Ovary (tissue), 7 donors: ENCODE measurements at regions not wholly inside any gene's neighbourhood (a gene's known extent, or its start where the extent isn't known, plus 50 kb on each side); places are given as distances from the start of the nearest gene placed in this dataset.

ENCODE experiments used
- DNase-seq, 5 donors: peaks; one replicate each; pipeline ENCODE4 v3.0.0-alpha.2; 2019 to 2020
- H3K27ac ChIP-seq, 2 donors: fragments of 200-600 bp; one replicate each; pipeline versions ENCODE4 v1.5.1 to v1.8.0; 2019 to 2022
- H3K27me3 ChIP-seq: fragments of 200-600 bp; one replicate; pipeline ENCODE4 v1.8.0; 2022
- H3K36me3 ChIP-seq: fragments of 200-600 bp; sonication (generic); one replicate; pipeline ENCODE4 v1.5.1; 2019
- H3K4me1 ChIP-seq: one replicate; pipeline ENCODE4 v1.8.1; 2013; ENCODE audit warnings: mild to moderate bottlenecking, moderate library complexity; ENCODE audit not compliant: insufficient read depth
- H3K4me3 ChIP-seq: fragments of 200-600 bp; sonication (generic); one replicate; pipeline ENCODE4 v1.5.1; 2017
- H3K9me3 ChIP-seq, 2 donors: fragments of 200-600 bp in 1 of 2; sonication (generic) in 1 of 2; one replicate each; pipeline versions ENCODE4 v1.5.1 to v1.8.1; 2013 to 2019; ENCODE audit warnings: mild to moderate bottlenecking in 1 of 2, moderate library complexity in 1 of 2
- CTCF ChIP-seq, 3 donors: fragments of 450-650 bp in 2 of 3; fragments of 200-600 bp in 1 of 3; IDR thresholded peaks; one replicate each; pipeline versions ENCODE4 v1.5.1 to v1.8.0; 2016 to 2022; ENCODE audit warnings: antibody characterized with exemption in 3 of 3, mild to moderate bottlenecking in 1 of 3
- EP300 ChIP-seq: sonication (generic); formaldehyde crosslinking; IDR thresholded peaks from one replicate; pipeline ENCODE4 v1.6.1; 2017; ENCODE audit warnings: antibody characterized with exemption
- POLR2A ChIP-seq: fragments of 450-650 bp; IDR thresholded peaks from one replicate; pipeline ENCODE4 v1.6.1; 2017; ENCODE audit warnings: antibody characterized with exemption, mild to moderate bottlenecking, moderate library complexity
- WGBS, 3 donors: extraction: QIAGEN DNeasy Blood & Tissue Kit in 1 of 3; methylation state at CpG; one replicate each; pipeline versions ENCODE4 v1.1.5 to v1.1.7; 2013 to 2017; 5-methylcytosine and 5-hydroxymethylcytosine counted together
- intact Hi-C, 4 donors: fragments of 100-400 bp; cut with DNase I; formaldehyde crosslinking; loops; one replicate each; pipeline versions ENCODE4 v1.11.0 to v1.15.1; 2022 to 2023
- donor health status: DM: no; HTN: no; CAD: no; lungs with moderate emphysema.
- donor health status: DM: no; HTN: no; CAD: no.
- donor health status: Bipolar disorder and iron deficiency.
- donor health status: DM: no; HTN: no; CAD: no.
- donor health status: DM: yes; HTN: yes; CAD: no.

- no peaks in the 10 kb centered on the region for H3K27me3 ChIP-seq
- H3K4me1 ChIP-seq, result peaks cover 4% of the 10 kb centered on the region
- no peaks in the 10 kb centered on the region for H3K36me3 ChIP-seq
- no peak overlapping the region for H3K27ac ChIP-seq
- H3K4me3 ChIP-seq, result no peak overlapping the region
- intact Hi-C loops, result no loop called here
- WGBS, 3 donors, result 84 to 91% (median 85%) methylated on average over 2 of the region's 2 CpGs
- no peak for DNase-seq
- no peak for TF ChIP-seq POLR2A
- no peak for TF ChIP-seq EP300
- no peak for TF ChIP-seq CTCF (IDR thresholded peaks at IDR 0.05)
- H3K9me3 ChIP-seq, result no peaks in the 10 kb centered on the region
These were observed 904.0 kb downstream of the TBL1XR1 start for GRCh38 chr3:176293276-176293675.

DNA sequence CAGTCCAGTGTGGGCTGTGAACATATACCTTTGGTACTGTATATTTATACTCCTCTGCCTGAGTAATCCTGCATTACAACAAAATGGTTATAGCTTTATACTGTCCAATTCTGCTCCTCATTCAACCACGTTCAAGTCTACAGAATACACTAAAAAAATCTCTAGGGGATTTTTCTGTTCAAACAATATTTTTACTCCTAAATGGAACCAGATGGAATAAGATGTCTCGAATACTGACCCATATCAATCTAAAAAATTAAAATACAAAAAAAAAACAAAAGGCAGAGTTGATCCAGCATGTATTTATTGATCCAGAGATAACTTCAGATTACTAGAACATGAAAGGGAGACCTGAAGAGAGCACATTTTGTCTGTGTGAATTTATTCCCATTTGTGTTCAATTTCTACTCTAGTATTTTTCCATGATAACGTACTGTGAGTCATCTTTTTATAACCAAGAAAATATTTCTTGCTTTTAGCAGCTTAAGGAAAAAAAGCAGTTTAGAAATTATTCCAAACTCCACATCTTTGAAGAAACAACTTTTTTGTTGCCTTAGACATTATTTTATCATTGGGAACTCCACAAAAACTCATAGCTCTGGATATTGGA lies 910.7 kb downstream of the TBL1XR1 start:
- DNase-seq, result no peak
- intact Hi-C loops, result no loop called here
- Histone ChIP-seq H3K36me3 (no peaks in the 10 kb centered on the region), H3K27me3 (no peaks in the 10 kb centered on the region), H3K27ac (no peak overlapping the region), H3K4me1 (no peaks in the 10 kb centered on the region), H3K4me3 (no peak overlapping the region), H3K9me3 (no peaks in the 10 kb centered on the region)
- TF ChIP-seq EP300, result no peak
- no peak for TF ChIP-seq POLR2A
- TF ChIP-seq CTCF (IDR thresholded peaks at IDR 0.05), result no peak
- WGBS, 3 donors, result 18 to 20% (median 20%) methylated on average over 3 of the region's 3 CpGs

DNA sequence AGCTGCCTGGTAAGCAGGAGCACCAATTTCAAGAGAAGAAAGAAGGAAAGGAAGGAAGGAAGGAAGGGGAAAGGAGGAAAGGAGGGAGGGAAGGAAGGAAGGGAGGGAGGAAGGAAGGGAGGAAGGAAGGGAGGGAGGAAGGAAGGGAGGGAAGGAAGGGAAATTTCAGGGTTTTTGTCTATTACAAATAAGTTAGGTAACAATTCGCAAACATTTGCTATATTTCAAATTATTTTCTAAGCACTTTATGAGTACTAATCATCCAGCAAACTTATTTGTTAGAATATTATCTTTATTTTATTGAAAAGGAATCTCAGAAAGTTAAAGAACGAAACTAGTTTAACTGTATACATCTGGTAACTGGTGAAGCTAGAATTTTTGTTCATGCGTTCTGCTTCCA lies 921.7 kb downstream of the TBL1XR1 start:
- WGBS, 3 donors, result 44 to 77% (median 74%) methylated on average over 3 of the region's 3 CpGs
- no peak overlapping the region for H3K27ac ChIP-seq
- H3K9me3 ChIP-seq, result no peaks in the 10 kb centered on the region
- TF ChIP-seq EP300 (no peak), CTCF (IDR thresholded peaks at IDR 0.05) (no peak), POLR2A (no peak)
- intact Hi-C loops, result no loop called here
- no peak overlapping the region for H3K4me3 ChIP-seq
- H3K4me1 ChIP-seq, result no peaks in the 10 kb centered on the region
- no peaks in the 10 kb centered on the region for H3K27me3 ChIP-seq
- DNase-seq, result no peak
- no peaks in the 10 kb centered on the region for H3K36me3 ChIP-seq

DNA sequence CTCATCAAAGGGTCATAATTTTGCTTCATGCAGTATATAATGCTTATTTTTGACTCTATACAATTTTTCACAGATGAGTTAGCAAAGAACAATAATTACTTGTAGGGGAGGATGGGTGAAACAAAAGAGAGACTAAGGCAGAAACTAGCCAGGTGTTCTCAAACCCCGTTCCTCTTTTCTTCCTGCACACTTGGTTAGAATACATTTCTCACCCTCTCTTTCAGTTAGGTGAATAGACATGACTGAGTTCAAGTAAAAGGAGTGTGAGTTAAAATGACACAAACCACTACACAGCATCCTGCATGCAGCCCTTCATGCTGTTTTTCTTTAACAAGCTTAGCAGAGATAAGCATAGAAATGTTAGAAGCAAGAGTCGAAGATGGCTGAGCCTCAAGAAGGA lies 922.2 kb downstream of the TBL1XR1 start:
- no peaks in the 10 kb centered on the region for H3K9me3 ChIP-seq
- H3K27me3 ChIP-seq, result no peaks in the 10 kb centered on the region
- H3K4me1 ChIP-seq, result no peaks in the 10 kb centered on the region
- TF ChIP-seq CTCF (IDR thresholded peaks at IDR 0.05) (no peak), POLR2A (no peak), EP300 (no peak)
- intact Hi-C loops, result no loop called here
- no peaks in the 10 kb centered on the region for H3K36me3 ChIP-seq
- H3K27ac ChIP-seq, result no peak overlapping the region
- no peak overlapping the region for H3K4me3 ChIP-seq
- 61 to 80% (median 67%) methylated on average over 2 of the region's 2 CpGs for WGBS, 3 donors
- DNase-seq, result no peak
